GM19468 (cell line): ENCODE measurements at regions not wholly inside any gene's neighbourhood (a gene's known extent, or its start where the extent isn't known, plus 50 kb on each side); places are given as distances from the start of the nearest gene placed in this dataset.
"Not testable (repeated sequence)": the region's sequence is repeated elsewhere in the genome, so short reads cannot be mapped to it uniquely, and the experiment has no call there.

ENCODE experiments used
- ATAC-seq: cut with Tn5 transposase; IDR thresholded peaks from one replicate; pipeline ENCODE4 v1.9.1; 2021; ENCODE audit warnings: mild to moderate bottlenecking, moderate library complexity, moderate number of reproducible peaks; ENCODE audit not compliant: unreplicated experiment; ENCODE audit errors: extremely low read depth

DNA sequence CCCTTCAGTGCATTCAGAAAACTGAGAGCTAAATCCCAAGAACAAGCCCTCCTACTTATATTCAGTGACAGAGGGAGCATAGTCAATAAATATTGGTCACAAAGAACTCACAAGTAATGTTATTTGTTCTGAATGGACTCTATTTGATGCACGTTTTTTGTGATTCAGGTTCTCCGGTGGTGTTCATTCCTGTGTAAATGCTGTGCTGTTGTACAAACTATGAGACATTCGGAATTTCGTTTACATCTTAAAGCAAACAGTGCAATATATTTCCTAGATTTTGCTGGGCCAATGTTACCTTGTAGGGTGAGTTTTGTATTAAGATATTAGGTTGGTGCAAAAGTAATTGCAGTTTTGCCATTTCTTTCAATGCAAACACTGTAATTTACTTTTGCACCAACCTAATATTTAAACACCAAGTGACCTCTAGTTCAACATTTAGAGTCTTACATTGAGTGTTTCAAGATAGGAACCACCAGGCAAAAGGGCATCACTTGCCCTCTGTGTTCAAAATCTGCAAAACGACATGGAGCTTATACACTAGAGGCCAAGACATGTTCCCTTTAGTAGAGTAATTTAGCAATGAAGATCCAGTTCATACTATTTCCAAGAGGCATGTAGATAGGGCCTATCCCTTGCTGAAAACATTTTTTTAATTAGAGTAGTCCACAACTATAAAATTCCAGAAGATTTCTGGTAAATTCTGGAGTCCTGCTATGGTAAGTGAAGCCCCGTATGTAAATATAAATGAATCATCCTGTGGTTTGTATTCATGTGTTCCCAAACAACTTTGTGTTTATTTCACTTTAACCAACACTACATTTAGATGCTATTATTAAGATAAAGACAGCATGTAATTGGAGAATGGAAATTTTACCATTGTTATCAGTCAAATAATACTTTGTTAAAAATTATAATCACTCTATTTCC is 444.0 kb upstream of the PTGER4 start:
- no peak for ATAC-seq

DNA sequence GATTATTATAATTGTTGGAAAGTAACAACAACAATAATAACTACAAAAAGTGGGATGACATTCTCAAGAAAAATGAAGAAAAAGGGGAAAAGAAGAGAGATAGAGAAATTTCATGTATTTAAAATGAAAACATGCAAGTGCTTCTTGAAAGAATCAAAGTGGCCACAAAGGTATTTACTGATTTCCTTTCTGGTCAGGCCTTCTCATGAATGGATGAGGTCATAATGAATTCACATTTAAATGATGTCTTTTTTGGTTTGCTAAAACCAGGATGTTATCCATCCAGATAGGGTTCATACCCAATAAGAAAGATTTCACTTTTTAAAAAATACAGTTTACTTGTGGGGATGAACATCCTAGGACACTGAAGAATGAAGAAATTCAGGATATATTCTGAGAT is 446.4 kb upstream of the PTGER4 start:
- ATAC-seq, result no peak

DNA sequence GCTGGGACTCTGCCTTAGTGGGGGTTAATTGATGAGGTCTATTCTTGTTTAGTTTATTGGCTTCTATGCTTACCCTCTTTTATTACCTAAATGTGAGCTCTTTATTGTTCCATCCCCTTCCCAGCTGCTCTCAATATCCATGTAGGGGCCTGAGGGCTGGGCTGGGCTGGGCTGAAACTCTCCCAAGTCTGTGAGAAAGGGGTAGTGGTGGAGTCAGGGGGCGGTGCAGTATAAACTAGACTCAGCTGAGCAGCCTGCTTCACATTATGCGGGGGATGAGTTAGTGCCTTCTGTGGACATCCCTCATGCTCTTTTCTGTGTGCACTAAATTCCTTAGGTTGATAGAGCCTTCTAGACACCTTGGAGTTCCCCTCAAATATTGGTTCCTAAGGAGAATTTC is 451.8 kb upstream of the PTGER4 start:
- no peak for ATAC-seq

DNA sequence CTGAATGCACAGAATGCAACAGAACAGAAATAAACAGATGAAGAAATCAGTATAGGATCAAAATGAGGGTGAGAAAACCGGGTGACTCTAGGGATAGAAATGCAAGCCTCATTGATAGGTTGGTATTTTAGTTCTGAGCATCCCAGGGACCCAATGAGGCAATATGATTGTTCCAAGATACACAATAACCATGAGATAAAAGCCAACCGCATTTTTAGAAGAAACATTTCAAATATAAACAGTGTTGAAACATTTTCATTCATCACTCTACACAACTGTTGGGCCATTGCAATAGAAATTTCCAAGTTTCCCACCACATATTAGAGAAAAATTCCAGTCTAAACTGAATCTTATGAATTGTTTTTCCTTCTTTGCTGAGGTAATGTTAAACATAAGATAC is 452.3 kb upstream of the PTGER4 start:
- ATAC-seq, result no peak

DNA sequence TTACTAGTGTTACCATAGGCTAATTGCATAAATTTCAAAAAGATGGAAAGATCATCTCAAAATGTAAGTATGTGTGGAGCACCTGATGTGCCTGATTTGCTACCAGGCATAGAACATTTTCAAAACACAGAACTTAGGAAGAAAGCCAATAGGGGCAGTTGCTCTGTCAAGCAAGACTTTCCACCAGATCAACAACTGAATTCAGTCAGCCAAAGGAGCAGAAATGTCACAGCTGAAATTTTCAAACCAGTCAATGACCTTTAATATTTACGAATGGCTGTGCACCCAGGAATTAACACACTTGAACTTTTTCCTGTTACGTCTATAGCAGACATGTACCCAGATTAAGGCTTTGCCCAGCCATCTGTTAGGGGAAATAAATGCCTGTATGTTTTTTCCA is 452.8 kb upstream of the PTGER4 start:
- no peak for ATAC-seq

DNA sequence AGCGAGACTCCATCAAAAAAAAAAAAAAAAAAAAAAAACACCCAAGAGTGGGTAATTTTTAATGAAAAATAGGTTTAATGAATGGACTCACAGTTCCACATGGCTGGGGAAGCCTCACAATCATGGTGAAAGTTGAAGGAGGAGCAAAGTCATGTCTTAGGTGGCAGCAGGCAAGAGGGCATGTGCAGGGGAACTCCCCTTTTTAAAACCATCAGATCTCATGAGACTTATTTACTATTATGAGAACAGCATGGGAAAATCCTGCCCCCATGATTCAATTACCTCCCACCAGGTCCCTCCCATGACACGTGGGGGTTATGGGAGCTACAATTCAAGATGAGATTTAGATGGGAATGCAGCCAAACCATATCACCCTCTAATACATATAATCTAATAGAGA is 454.6 kb upstream of the PTGER4 start:
- ATAC-seq, result not testable (repeated sequence)

DNA sequence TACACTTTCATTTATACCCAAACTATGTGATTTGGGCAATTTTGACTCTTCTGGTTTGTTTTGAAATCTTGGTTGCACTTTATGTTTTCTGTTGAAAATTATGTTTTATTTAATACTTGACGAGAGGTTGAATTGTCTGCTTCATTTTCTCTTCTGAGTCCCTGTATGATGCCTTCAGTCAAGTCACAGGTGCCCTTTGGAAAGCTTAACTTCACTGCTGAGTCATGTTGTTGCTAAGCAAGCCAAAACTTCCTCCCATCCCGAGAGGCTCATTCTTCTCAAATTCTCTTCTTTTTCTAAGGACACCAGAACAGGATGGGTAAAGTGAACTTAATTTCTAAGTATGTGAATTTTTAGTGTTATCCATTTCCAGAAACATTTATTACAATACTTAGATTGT is 455.3 kb upstream of the PTGER4 start:
- no peak for ATAC-seq

DNA sequence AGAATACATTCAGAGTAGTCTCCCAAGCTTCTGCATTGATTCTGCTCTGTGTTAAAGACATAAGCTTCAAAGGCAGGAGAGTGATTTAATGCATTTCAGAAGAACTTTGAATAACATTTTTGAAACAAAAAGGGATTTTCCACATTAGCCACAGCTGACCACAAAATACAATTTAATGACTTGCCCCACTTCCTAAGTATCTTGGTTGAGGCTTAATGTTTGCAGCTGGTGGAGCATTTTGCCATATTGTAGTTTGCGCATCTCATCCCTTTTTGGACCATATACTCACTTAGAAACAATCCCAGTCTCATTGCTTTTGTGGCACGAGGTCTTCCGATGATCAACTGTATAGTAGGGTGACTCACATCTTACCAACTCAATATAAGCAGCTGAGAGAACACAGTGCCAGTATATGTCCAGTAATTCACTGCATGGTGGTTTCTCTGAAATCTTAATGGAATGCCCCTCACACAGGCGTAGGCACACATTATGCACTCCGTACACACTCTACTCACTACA is 455.8 kb upstream of the PTGER4 start:
- ATAC-seq, result peak; percentile 41

DNA sequence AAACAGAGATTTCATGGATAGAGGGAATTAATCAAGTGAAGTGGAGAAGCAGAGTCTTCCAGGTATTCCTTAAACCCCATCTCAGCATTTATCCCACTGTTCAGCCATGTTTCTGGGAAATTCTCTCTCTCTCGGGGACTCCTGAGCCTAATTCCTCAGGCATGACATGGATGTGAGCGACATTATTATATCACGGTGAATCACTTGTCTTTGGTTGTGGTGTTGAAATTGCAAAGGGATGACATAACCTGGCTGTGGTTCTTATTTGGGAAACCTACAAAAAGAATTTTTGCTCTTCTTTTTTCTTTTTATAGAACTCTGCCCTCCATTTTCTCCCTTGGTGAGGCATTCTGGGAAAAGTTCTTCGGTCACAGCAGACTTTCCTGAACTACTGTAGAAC is 457.9 kb upstream of the PTGER4 start:
- no peak for ATAC-seq

DNA sequence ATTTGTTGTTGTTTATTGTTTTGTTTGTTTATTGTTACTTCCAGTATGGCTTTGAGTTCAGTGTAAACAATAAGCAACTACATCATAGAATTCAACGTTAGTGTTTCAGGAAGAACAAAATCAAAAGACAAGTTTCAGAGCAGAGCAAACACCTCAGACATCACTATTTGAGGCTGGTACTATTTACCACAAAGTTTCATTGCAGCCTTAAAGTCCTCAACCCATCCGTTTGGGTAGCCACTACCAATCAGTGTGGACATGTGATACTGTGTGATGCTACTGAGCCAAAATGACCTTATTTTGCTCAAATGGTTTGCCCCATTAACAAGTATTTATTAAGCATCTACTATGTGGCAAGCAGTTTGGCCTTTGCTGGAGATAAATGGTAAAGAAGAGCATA is 458.5 kb upstream of the PTGER4 start:
- ATAC-seq, result no peak

DNA sequence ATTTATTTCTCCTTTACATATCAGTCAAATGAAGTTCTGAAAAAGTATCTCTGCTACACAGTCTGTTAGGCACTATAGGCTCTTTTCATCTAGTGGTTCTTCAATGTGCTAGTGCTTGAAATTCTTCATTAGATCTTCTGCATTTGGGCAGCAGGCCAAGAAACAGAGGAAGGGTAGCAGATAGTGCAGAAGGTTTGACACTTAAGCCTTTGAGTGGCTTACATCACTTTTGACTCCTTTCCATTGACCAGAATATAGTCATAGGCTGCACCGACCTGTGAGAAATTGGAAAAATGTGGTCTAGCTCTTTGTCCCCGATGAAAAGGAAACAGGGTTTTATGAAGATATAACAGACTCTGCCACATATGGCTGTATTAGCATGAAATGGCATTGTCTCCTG is 459.5 kb upstream of the PTGER4 start:
- ATAC-seq, result no peak

DNA sequence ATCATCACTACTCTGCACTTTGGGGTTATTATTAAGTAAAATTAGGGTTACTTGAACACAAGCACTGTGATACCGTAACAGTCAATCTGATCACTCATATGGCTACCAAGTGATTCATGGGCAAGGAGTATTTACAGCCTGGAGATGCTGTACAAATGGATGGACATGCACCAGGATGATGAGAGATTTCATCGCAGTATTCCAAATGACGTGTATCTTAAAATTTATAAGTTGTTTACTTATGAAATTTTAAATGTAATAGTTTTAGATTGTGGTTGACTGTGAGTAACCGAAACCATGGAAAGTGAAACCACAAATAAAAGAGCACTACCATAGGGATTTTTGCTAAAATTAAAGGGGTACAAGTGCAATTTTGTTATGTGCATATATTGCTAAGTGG is 462.2 kb upstream of the PTGER4 start:
- ATAC-seq, result no peak

DNA sequence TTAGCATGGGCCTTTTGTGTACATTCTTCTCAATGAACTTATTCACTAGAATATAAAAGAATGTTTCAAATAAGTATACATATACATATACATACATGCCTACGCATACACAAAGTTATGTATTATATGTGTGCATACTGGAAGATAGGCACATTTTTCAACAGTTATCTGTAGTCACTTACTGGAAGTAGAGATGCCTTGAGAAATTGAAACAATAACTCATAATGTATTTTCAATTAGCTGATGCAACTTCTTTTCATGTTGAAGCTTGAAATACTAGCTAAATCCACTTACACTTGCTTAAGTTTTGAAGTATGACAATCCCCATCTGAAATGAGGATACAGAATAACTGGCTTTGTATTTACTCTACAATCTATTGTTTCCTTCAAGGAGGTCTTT is 469.0 kb upstream of the PTGER4 start:
- no peak for ATAC-seq

DNA sequence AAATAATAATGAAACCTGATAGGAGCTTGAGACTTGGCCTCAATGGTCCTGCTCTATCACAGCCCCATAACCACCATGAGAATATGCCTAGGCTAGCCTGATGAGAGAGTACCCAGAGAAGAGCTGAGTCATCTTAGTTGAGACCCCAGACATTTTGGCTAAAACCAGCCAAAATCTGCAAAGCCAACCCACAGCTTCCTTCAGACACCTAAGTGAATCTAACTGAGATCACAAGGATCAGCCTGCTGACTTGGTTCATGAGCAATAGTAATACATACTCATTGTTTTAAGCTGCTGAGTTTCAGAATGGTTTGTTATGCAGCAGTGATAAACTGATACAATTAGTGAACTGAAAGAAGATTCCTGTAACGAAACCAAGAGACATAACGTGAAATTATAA is 473.7 kb upstream of the PTGER4 start:
- no peak for ATAC-seq

DNA sequence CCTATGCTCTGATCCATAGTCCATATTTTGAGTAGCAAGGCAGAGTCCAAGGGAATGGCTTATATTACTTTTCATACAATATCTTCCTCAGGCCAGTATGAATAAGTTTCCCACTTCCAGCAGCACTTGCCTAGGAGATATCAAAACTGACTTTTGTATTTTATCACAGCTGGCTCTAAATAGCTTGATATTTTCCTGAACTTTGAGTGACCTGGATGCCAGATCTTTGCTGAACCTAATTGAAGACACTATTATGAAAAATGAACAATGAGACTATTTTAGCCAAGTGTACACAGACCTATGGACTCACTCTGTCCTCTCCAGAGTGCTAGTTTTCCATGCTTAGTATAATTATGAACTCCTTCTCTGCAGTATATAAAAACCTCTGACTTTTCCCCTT is 475.6 kb upstream of the PTGER4 start:
- no peak for ATAC-seq

DNA sequence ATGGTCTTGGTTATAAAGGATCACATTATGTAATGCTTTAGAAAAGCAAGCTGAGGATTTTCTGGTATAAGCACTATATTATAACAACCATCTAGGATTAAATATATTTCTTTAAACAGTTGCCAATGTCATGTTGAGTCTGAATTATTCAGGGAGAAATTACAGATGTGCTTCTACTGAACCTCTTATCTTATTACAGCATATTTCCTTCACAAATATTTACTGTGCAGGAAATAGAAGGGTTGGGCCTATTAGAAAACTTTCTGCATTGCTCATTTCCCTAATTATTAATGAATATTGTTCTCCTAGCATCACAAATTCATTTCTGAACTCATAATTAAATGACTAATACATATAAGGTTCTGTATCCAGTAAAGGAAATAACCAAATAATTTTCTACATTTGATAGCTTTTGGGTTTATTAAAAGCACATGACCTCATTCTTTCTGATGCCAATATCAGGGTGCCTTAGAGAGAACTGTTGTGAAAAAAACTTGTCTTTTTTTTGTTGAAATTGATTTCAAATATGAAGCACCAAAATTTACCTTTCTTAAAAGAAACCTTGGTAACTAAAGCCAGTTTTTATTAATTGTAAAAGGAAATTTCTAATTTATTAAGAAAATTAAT is 476.8 kb upstream of the PTGER4 start:
- ATAC-seq, result no peak

DNA sequence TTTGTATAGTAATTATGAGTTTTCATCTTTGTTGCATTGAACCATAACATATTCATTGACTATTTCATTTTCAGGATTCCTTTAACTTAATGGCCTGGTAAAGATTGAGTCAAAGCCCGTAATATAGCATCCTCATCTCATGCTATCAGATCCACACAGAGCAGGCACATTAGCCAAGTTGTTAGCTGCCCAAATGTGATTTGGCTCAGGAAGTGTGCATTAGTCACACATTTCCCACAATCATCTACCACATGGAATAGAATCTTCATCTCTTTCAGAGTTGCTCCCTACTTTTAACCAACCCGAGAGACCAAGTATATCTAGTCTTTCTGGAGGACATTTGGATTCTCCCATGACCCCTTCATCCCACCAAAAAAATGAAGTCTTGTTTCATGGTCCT is 481.0 kb upstream of the PTGER4 start:
- ATAC-seq, result no peak

DNA sequence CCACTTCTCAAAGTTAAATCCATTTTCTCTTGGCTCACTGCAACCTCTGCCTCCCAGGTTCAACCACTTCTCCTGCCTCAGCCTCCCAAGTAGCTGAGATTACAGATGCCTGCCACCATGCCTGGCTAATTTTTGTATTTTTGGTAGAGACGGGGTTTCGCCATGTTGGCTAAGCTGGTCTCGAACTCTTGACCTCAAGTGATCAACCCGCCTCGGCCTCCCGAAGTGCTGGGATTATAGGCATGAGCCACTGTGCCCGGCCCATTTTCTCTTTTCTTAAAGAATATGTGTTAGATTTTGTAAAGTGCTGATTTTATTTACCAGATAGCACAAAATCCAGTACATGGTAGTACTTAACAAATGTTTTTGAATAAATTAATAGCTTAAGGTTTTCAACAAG is 484.1 kb upstream of the PTGER4 start:
- ATAC-seq, result not testable (repeated sequence)

DNA sequence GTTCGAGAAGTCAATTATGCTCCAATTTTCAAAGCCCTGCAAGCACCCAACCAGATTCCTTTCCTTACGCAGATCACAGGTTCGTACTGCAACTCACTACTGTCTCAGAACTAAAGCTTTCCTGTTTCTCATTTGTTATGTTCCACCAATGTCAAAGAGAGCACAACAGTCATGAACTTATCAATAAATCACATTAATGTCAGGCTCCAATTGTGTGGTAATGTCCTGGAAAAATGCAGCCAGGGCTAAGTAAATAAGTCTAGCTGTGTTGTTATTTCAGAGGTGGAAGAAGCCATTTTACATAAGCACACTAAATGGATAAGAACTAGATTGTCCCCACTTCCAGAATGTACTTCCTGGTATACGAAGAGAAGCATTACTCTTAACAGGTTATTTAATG is 488.6 kb upstream of the PTGER4 start:
- no peak for ATAC-seq

DNA sequence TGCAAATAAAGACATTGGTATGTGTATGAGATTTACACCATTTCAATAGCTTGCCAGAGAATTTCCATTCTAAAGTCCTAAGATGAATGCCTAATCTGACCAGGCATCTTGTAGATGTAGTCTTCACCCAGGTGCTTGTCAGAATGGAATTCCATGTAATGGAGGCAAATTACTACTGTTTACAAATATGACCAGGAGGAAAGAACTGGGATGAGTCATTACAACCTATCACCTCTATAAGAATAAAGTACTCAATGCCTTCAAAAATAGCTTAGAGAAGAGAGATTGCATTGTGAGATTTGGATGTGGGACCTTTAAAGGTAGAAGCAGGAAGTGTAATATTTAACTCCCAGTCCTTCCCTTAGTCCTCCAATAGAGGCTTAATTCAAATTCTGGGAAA is 507.0 kb upstream of the PTGER4 start:
- no peak for ATAC-seq

DNA sequence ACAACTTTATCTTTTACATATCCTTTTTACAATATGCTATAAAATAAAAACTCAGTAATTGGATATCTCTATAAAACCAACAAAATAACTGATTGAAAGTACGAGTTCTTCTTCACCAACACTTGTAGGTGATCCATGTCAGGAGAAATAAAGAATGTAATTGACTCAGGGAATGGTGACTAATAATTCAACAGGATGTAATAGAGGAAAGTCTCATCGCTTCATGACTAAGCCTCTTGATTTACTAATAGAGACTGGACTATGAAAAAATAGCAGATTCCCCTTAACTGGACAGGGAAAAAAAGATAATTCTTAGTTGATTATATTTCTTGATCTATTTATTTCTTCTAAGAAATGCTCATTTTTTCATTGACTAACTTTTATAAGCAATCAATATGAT is 507.7 kb upstream of the PTGER4 start:
- no peak for ATAC-seq

DNA sequence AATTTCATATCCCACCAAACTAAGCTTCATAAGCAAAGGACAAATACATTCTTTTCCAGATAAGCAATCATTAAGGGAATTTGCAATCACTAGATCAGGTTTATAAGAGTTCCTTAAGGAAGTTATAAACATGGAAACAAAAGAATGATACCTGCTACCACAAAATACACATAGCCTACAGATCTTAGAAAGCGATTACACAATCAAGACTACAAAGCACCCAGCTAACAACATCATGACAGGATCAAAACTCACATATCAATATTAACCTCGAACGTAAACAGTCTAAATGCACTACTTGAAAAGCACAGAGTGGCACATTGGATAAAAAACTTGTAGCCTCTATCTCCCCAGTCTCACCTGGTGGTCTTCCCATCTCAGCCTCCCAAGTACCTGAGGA is 512.4 kb upstream of the PTGER4 start:
- ATAC-seq, result no peak
